Peyer's patch (tissue), 4 donors: ENCODE measurements at regions not wholly inside any gene's neighbourhood (a gene's known extent, or its start where the extent isn't known, plus 50 kb on each side); places are given as distances from the start of the nearest gene placed in this dataset.

Experiments used
- DNase-seq, 3 donors: peaks; one replicate each; pipeline ENCODE4 v3.0.0-alpha.2; 2017 to 2019
- H3K27ac ChIP-seq, 4 donors: fragments of 200-600 bp; sonication (generic); one replicate each; pipeline ENCODE4 v1.5.1; 2016 to 2019
- H3K27me3 ChIP-seq, 2 donors: fragments of 200-600 bp; sonication (generic); one replicate each; pipeline ENCODE4 v1.5.1; 2019
- H3K36me3 ChIP-seq, 3 donors: fragments of 200-600 bp; sonication (generic); one replicate each; pipeline ENCODE4 v1.5.1; 2016 to 2019
- H3K4me1 ChIP-seq, 4 donors: fragments of 200-600 bp; sonication (generic); one replicate each; pipeline ENCODE4 v1.5.1; 2016 to 2019
- H3K4me3 ChIP-seq, 4 donors: fragments of 200-600 bp; sonication (generic); 1 replicate in 3 of 4; 2 replicates in 1 of 4; pipeline ENCODE4 v1.5.1; 2016 to 2019; ENCODE audit warnings: mild to moderate bottlenecking in 1 of 4
- H3K9me3 ChIP-seq, 4 donors: fragments of 200-600 bp; sonication (generic); one replicate each; pipeline ENCODE4 v1.5.1; 2016 to 2019; ENCODE audit warnings: mild to moderate bottlenecking in 1 of 4
- POLR2A ChIP-seq, 2 donors: fragments of 450-650 bp; IDR thresholded peaks; one replicate each; pipeline ENCODE4 v1.5.1; 2017; ENCODE audit warnings: antibody characterized with exemption in 2 of 2, mild to moderate bottlenecking in 2 of 2, moderate library complexity in 2 of 2
- TF ChIP-seq, protein P1 (sequence below), 6 experiments: fragments of 450-650 bp in 4 of 6; fragments of 200-600 bp in 2 of 6; sonication (generic) in 1 of 6; IDR thresholded peaks; one replicate each; pipeline ENCODE4 v1.5.1; 2017 to 2019; ENCODE audit warnings: antibody characterized with exemption in 6 of 6, mild to moderate bottlenecking in 3 of 6, moderate library complexity in 1 of 6

DNA sequence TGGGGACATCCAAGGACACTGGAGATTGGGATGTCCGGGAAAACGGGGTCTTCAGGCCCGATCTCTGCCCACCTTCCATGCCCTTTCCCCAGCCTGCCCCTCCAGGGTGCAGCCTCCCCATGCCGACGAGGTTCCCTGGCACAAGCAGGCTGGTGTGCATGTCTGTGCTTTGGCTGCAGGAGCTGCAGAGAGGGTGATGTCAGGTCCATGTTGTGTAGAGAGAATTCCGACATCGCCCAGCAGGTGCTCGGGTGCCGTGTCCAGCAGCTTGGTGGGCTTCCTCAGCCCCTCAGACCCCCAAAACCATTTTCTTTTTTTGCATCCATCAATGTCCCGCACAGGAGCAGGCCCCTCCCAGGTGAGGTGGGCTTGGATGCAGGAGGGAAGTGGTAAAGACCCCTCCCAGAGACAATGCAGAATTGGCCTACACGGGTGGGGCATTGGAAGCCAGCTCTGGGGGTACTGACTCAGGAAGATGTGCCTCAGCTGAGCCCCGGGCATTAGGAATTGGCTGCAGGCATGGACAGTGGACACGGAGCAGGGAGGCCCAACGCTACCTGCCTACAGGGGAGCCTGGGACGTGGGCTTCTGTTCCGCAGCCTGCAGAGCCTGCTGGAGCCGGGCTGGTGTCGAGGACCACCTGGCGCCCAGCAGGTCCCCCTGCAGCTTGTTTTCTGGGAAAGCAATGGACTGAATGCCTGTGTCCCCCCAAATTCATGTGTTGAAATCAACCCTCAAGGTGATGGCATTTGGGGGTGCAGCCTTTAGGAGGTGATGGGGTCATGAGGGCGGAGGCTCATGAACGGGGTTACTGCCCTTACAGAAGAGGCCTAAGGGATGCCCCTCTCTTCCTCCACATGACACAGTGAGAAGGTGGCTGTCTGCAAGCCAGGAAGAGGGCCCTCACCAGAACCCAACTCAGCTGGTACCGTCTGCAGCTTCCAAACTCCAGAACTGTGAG is 97.5 kb downstream of the METRNL start:
- Histone ChIP-seq H3K4me3 (no peak overlapping the region), H3K4me1 (peaks cover 0 to 9% (median 0%) of the 10 kb centered on the region in 4 donors), H3K27me3 (no peaks in the 10 kb centered on the region), H3K36me3 (no peaks in the 10 kb centered on the region), H3K9me3 (no peaks in the 10 kb centered on the region), H3K27ac (no peak overlapping the region)
- TF ChIP-seq POLR2A (IDR thresholded peaks at IDR 0.05), result no peak
- TF ChIP-seq, protein P1, sequence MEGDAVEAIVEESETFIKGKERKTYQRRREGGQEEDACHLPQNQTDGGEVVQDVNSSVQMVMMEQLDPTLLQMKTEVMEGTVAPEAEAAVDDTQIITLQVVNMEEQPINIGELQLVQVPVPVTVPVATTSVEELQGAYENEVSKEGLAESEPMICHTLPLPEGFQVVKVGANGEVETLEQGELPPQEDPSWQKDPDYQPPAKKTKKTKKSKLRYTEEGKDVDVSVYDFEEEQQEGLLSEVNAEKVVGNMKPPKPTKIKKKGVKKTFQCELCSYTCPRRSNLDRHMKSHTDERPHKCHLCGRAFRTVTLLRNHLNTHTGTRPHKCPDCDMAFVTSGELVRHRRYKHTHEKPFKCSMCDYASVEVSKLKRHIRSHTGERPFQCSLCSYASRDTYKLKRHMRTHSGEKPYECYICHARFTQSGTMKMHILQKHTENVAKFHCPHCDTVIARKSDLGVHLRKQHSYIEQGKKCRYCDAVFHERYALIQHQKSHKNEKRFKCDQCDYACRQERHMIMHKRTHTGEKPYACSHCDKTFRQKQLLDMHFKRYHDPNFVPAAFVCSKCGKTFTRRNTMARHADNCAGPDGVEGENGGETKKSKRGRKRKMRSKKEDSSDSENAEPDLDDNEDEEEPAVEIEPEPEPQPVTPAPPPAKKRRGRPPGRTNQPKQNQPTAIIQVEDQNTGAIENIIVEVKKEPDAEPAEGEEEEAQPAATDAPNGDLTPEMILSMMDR (IDR thresholded peaks at IDR 0.05), result no peak
- peak; percentile 12 to 41 (median 27) for DNase-seq

DNA sequence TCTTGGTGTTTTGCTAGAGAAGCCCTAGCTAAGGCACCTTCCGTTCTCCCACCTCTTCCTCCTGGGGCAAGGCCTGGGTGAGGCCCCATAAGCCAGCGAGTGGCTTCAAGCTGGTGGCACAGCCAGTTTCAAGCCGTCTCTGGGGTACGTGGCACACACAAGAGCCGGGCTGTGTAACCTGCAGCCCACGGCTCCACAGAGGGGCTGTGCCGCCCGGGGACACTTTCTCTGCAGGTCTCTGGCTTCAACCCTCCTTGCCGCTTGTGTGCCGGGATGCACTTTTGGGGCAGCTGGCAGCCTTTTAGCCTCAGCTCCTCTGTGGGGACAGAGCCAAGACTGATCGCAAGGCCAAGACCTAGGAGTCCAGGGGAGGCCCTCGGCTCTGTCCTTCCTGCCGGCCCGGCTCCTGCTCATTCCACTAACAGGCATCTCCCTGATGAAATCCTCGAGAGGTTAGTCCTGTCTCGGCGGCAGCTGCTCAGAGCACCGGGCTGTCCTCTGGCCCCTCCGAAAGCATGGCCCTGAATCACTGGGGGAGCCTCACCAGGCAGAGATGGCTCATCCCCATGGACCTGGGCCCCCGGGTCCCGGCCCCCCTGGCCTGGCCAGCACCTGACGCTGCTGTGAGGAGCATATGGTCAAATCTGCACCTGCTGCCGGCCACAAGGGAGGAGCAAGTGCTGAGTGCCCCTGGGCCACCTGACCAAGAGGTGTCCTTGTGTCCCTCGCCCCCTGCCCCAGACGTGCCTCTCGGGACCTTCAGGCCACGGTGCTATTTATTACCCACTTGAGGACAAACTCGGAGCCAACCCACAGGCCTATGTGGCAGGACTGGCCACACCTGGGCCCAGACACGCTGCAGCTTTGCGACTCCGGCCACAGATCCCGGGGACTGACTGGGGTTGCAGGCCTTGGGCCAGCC is 98.5 kb downstream of the METRNL start:
- Histone ChIP-seq H3K4me1 (peaks cover 0 to 9% (median 0%) of the 10 kb centered on the region in 4 donors), H3K27me3 (no peaks in the 10 kb centered on the region), H3K36me3 (no peaks in the 10 kb centered on the region), H3K4me3 (no peak overlapping the region), H3K27ac (no peak overlapping the region), H3K9me3 (no peaks in the 10 kb centered on the region)
- peak in 2 of 3 donors; percentile 11 to 35 for DNase-seq
- TF ChIP-seq POLR2A (IDR thresholded peaks at IDR 0.05), result no peak
- TF ChIP-seq, protein P1 (IDR thresholded peaks at IDR 0.05), result no peak

DNA sequence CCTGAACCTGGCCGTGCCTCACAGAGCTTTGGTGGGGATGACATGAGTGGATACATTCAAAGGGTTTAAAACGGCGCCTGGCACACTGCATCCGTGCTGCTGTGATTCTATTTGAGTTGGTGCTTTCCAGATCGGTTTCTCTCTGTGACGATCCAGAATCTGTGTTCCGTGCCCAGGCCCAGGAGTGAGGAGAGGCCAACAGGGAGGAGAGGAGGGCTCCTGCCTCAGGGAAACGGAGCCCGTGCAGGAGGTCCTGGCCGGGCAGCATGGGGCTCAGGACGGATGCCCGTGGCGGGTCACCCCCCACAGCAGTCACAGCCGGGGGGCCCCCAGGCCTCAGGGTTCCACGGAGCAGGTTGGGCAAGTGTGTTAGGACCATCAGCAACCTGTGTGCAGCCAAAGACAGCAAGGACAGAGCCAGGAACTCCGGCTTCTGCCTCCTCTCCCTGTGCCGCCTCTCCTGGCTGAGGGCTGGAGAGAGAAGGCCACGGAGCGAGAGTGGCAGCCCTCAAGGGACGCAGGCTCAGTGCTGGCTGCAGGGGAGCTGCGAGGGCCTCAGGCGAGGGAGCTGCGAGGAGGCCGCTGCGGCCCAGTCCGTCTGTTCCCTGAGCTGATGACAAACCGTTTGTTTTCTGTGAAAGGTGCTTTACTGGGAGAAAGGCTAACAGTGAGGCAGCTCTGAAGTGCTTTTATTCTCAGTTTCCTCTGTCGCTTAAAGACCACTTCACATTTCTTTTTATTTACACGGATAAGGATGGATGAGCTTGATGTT is 99.3 kb downstream of the METRNL start:
- H3K27ac ChIP-seq, result no peak overlapping the region
- H3K9me3 ChIP-seq, result no peaks in the 10 kb centered on the region
- DNase-seq, result peak in 1 of 3 donors; percentile 6
- peaks cover 0 to 9% (median 0%) of the 10 kb centered on the region in 4 donors for H3K4me1 ChIP-seq
- H3K4me3 ChIP-seq, result no peak overlapping the region
- no peak for TF ChIP-seq POLR2A (IDR thresholded peaks at IDR 0.05)
- TF ChIP-seq, protein P1 (IDR thresholded peaks at IDR 0.05), result no peak
- H3K27me3 ChIP-seq, result no peaks in the 10 kb centered on the region
- H3K36me3 ChIP-seq, result no peaks in the 10 kb centered on the region

DNA sequence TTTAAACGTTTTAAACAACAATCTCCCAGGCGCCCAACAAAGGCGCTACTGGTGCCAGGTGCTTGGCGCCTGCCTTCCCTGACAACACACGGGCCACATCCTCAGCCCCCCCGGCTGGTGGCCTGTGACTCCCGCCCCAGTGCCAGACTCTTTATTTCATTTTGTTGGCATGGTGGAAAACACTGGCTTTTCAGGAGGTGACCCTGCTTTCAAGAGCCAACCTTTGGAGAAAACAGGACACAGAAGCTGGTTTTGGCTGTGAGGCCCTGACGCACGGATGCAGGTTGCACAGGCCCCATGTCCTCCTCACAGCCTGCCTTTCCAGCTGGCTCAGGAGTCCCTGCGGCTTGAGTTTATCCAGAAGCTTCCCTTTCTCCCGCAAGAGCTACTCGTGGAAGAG is 100.0 kb downstream of the METRNL start:
- TF ChIP-seq, protein P1 (IDR thresholded peaks at IDR 0.05), result no peak
- no peak for TF ChIP-seq POLR2A (IDR thresholded peaks at IDR 0.05)
- Histone ChIP-seq H3K27ac (no peak overlapping the region), H3K4me3 (no peak overlapping the region), H3K36me3 (no peaks in the 10 kb centered on the region), H3K4me1 (peaks cover 0 to 9% (median 0%) of the 10 kb centered on the region in 4 donors), H3K27me3 (no peaks in the 10 kb centered on the region), H3K9me3 (no peaks in the 10 kb centered on the region)
- peak in 1 of 3 donors; percentile 10 for DNase-seq

DNA sequence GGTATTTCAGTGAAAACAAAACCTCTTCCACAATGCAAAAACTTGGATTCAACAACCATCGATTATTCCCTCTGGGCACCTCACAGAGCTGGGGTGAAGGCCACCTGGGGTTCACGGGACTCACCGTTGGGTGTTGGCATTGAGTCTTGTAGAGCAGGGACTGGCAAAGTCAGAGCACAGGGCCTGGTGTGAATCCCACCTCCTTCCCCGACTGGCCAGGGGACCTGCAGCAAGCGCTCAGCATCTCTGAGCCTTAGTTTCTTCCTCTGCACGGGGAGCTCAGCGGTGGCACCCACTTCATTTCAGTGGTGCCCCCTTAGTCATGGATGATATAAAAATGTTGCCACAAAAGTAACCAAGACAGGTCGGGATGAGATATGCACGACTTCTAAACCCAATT is 100.4 kb downstream of the METRNL start:
- H3K27ac ChIP-seq, result no peak overlapping the region
- H3K4me3 ChIP-seq, result no peak overlapping the region
- TF ChIP-seq POLR2A (IDR thresholded peaks at IDR 0.05), result no peak
- TF ChIP-seq, protein P1 (IDR thresholded peaks at IDR 0.05), result no peak
- H3K9me3 ChIP-seq, result no peaks in the 10 kb centered on the region
- no peaks in the 10 kb centered on the region for H3K36me3 ChIP-seq
- no peaks in the 10 kb centered on the region for H3K27me3 ChIP-seq
- DNase-seq, result peak in 1 of 3 donors; percentile 8
- H3K4me1 ChIP-seq, result peaks cover 0 to 8% (median 0%) of the 10 kb centered on the region in 4 donors
